ENCODE measurements at regions not wholly inside any gene's neighbourhood (a gene's known extent, or its start where the extent isn't known, plus 50 kb on each side); places are given as distances from the start of the nearest gene placed in this dataset.

DNA sequence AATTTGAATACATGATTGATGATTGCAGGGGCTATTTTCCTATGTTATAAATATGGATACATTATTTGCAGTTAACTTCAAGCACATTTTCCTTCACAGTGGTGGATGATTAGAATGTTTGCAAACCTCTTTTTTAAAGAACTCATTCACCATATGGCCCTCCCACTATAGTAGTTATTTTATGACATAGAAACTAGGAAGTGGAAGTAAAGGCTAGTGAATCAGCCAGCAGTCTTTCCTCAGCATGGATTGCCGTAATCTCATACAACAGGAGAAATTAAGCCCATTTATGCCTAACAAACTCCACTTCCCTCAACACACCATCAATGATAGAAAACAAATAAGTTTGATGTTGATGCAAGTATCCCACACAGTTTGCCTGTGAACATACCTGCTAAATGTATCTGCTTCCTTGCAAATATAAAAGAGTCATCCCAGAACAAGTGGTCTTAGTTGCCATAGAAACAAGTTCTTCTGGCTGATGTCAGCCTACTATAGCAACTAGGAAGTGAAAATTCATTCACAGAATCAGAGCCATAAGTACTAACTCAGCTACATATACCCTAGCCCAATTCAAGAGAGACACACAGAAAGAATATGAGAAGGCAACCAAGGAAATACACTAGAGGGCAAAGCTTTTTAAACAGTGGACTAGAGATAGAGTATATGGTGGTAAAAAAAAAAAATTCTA, 100.9 kb upstream of the RADX start:
- DNase-seq (ENCODE audit: low read depth) = no peak

Data from stromal cell of bone marrow (primary cell).